Body of pancreas (tissue), 4 donors: ENCODE measurements at regions not wholly inside any gene's neighbourhood (a gene's known extent, or its start where the extent isn't known, plus 50 kb on each side); places are given as distances from the start of the nearest gene placed in this dataset.

ENCODE experiments used
- ATAC-seq: fragments of 150-250 bp; one replicate; pipeline ENCODE4 v1.9.1; 2016
- DNase-seq, 4 donors: peaks; one replicate each; pipeline ENCODE4 v3.0.0-alpha.2; 2019
- H3K27ac ChIP-seq, 4 donors: fragments of 200-600 bp; sonication (generic); 1 replicate in 3 of 4; 2 replicates in 1 of 4; pipeline versions ENCODE4 v1.5.1 to v1.6.1; 2016 to 2019; ENCODE audit warnings: mild to moderate bottlenecking in 1 of 4, mixed read lengths in 1 of 4, moderate library complexity in 1 of 4
- H3K27me3 ChIP-seq, 2 donors: fragments of 200-600 bp; sonication (generic); one replicate each; pipeline ENCODE4 v1.6.0; 2016; ENCODE audit warnings: mild to moderate bottlenecking in 1 of 2
- H3K36me3 ChIP-seq, 2 donors: fragments of 200-600 bp; sonication (generic); replicated peaks in 1 of 2; 2 replicates each; pipeline ENCODE4 v1.5.1; 2016; ENCODE audit warnings: low read depth in 2 of 2; ENCODE audit not compliant: insufficient read depth in 1 of 2
- H3K4me1 ChIP-seq: fragments of 200-600 bp; sonication (generic); one replicate; pipeline ENCODE4 v1.6.0; 2016
- H3K4me3 ChIP-seq, 2 donors: fragments of 200-600 bp; sonication (generic); 1 replicate in 1 of 2; 2 replicates in 1 of 2; pipeline ENCODE4 v1.5.1; 2016 to 2019
- H3K9me3 ChIP-seq, 3 donors: fragments of 200-600 bp; sonication (generic); 1 replicate in 2 of 3; 2 replicates in 1 of 3; pipeline ENCODE4 v1.5.1; 2016
- CTCF ChIP-seq, 7 experiments: fragments of 450-650 bp in 4 of 7; fragments of 200-600 bp in 3 of 7; sonication (generic) in 3 of 7; IDR thresholded peaks; one replicate each; pipeline ENCODE4 v1.5.1; 2016 to 2019; ENCODE audit warnings: antibody characterized with exemption in 7 of 7
- POLR2A ChIP-seq, 3 donors: fragments of 450-650 bp; IDR thresholded peaks; one replicate each; pipeline ENCODE4 v1.6.1; 2016; ENCODE audit warnings: antibody characterized with exemption in 3 of 3, mild to moderate bottlenecking in 2 of 3
- WGBS, 2 donors: methylation state at CpG; one replicate each; pipeline ENCODE4 v1.1.5; 2017; 5-methylcytosine and 5-hydroxymethylcytosine counted together
- intact Hi-C: fragments of 100-400 bp; cut with DNase I; formaldehyde crosslinking; loops from one replicate; pipeline ENCODE4 v1.15.1; 2023

- Histone ChIP-seq H3K4me3 (no peak overlapping the region), H3K27ac (no peak overlapping the region), H3K9me3 (no peaks in the 10 kb centered on the region), H3K36me3 (no peaks in the 10 kb centered on the region), H3K27me3 (no peaks in the 10 kb centered on the region), H3K4me1 (no peaks in the 10 kb centered on the region)
- intact Hi-C loops = no loop called here
- DNase-seq (no peak), ATAC-seq (no peak)
- 52 to 55% methylated on average over 2 of the region's 2 CpGs for WGBS, 2 donors
- no peak for TF ChIP-seq POLR2A (IDR thresholded peaks at IDR 0.05)
- TF ChIP-seq CTCF (IDR thresholded peaks at IDR 0.05) = no peak
Observed at GRCh38 chr5:23629396-23629795, 122.0 kb downstream of the PRDM9 start.

GRCh38 chr5:23631302-23632045 lies 124.1 kb downstream of the PRDM9 start:
- Histone ChIP-seq H3K9me3 (no peaks in the 10 kb centered on the region), H3K4me1 (no peaks in the 10 kb centered on the region), H3K4me3 (no peak overlapping the region), H3K27ac (no peak overlapping the region), H3K36me3 (no peaks in the 10 kb centered on the region), H3K27me3 (no peaks in the 10 kb centered on the region)
- ATAC-seq (no peak), DNase-seq (peak in 1 of 4 donors; percentile 12)
- TF ChIP-seq POLR2A (IDR thresholded peaks at IDR 0.05) = no peak
- intact Hi-C loops = no loop called here
- 47 to 67% methylated on average over 2 of the region's 2 CpGs for WGBS, 2 donors

GRCh38 chr5:23635938-23636337 lies 128.5 kb downstream of the PRDM9 start:
- DNase-seq (no peak), ATAC-seq (no peak)
- Histone ChIP-seq H3K9me3 (no peaks in the 10 kb centered on the region), H3K27me3 (no peaks in the 10 kb centered on the region), H3K27ac (no peak overlapping the region), H3K4me1 (no peaks in the 10 kb centered on the region), H3K36me3 (no peaks in the 10 kb centered on the region), H3K4me3 (no peak overlapping the region)
- intact Hi-C loops = no loop called here
- TF ChIP-seq CTCF (IDR thresholded peaks at IDR 0.05) = no peak
- TF ChIP-seq POLR2A (IDR thresholded peaks at IDR 0.05) = no peak

- no peak overlapping the region for H3K4me3 ChIP-seq
- DNase-seq = no peak
- intact Hi-C loops = no loop called here
- 54 to 57% methylated on average over 1 of the region's 1 CpG for WGBS, 2 donors
- TF ChIP-seq CTCF (IDR thresholded peaks at IDR 0.05) = no peak
- no peaks in the 10 kb centered on the region for H3K36me3 ChIP-seq
- no peak for ATAC-seq
- H3K27ac ChIP-seq = no peak overlapping the region
- H3K9me3 ChIP-seq = no peaks in the 10 kb centered on the region
- H3K27me3 ChIP-seq = no peaks in the 10 kb centered on the region
- H3K4me1 ChIP-seq = no peaks in the 10 kb centered on the region
Observed at GRCh38 chr5:23639326-23639725, 131.9 kb downstream of the PRDM9 start.

GRCh38 chr5:23648656-23649055 lies 141.2 kb downstream of the PRDM9 start:
- Histone ChIP-seq H3K27ac (no peak overlapping the region), H3K9me3 (no peaks in the 10 kb centered on the region), H3K36me3 (no peaks in the 10 kb centered on the region), H3K4me3 (no peak overlapping the region), H3K4me1 (no peaks in the 10 kb centered on the region), H3K27me3 (no peaks in the 10 kb centered on the region)
- no peak for ATAC-seq
- TF ChIP-seq CTCF (IDR thresholded peaks at IDR 0.05) (no peak), POLR2A (IDR thresholded peaks at IDR 0.05) (no peak)
- no peak for DNase-seq
- WGBS, 2 donors = 77 to 86% methylated on average over 1 of the region's 1 CpG
- intact Hi-C loops = no loop called here
